ENCODE measurements at regions not wholly inside any gene's neighbourhood (a gene's known extent, or its start where the extent isn't known, plus 50 kb on each side); places are given as distances from the start of the nearest gene placed in this dataset.

DNA sequence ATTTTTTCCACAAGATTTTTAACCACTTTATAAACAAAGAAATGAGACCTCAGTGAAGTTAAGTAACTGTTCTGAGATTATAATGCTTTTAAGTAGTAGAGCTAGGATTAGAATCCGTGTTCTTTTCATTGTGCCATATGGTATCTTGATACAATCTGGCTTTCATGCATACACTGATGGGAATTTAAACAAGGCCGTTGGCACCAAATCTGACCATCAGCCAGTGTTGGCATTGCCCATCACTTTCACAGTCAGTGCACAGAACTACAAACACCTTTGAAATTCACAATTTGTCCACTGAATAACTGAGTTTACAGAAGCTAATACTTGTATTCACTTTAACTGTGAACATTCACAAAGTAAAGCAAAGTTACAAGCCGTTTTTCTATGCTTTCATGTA lies 1228.0 kb downstream of the TBC1D22A start:
- Histone ChIP-seq H3K27me3 (ENCODE audit: control insufficient read depth in 1 of 2, insufficient read depth in 2 of 2, low read length in 2 of 2) (peaks cover 0 to under 1% of the 10 kb centered on the region in 2 experiments; a peak in 1 of 5 replicates), H3K79me2 (ENCODE audit: insufficient read depth, low read length) (no peaks in the 10 kb centered on the region), H3K36me3 (replicated peaks in 1 of 2; ENCODE audit: control insufficient read depth in 1 of 2, insufficient read depth in 2 of 2, low read length in 2 of 2) (no peaks in the 10 kb centered on the region), H3K4me2 (ENCODE audit: low read depth, low read length) (no peak overlapping the region), H3K4me1 (ENCODE audit: insufficient read depth, low read length) (no peaks in the 10 kb centered on the region), H2AFZ (ENCODE audit: low read length) (no peak overlapping the region), H3K9ac (ENCODE audit: insufficient read depth, low read depth, low read length) (no peak overlapping the region), H3K27ac (ENCODE audit: extremely low read length, insufficient read depth, low read length) (no peak overlapping the region), H4K20me1 (ENCODE audit: insufficient read depth, low read length) (no peaks in the 10 kb centered on the region), H3K4me3 (replicated peaks in 1 of 3; ENCODE audit: insufficient read depth in 1 of 3, low read depth in 2 of 3, low read length in 3 of 3) (no peak overlapping the region), H3K9me3 (ENCODE audit: low read length) (peaks cover 15% of the 10 kb centered on the region)
- ATAC-seq: no peak
- CTCF ChIA-PET (ENCODE audit: low intra/inter-chr PET ratio, low total read pairs): no interaction called here
- POLR2A ChIA-PET: no interaction called here
- no peak for FAIRE-seq
- intact Hi-C loops (cut with micrococcal nuclease; ENCODE audit: unreplicated experiment): no loop called here
- WGBS (ENCODE audit: low lambda C conversion rate): 0% methylated on average over 3 of the region's 3 CpGs
- BruUV-seq (replicated peaks): no TSS peak
- no peak for DNase-seq (ENCODE audit: low spot score)
- TF ChIP-seq, protein P1, sequence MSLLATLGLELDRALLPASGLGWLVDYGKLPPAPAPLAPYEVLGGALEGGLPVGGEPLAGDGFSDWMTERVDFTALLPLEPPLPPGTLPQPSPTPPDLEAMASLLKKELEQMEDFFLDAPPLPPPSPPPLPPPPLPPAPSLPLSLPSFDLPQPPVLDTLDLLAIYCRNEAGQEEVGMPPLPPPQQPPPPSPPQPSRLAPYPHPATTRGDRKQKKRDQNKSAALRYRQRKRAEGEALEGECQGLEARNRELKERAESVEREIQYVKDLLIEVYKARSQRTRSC (CRISPR knock-in tag; IDR thresholded peaks at IDR 0.05; ENCODE audit: low read depth): no peak
- in situ Hi-C loops (cut with HindIII; ENCODE audit: extremely low pct_ligation_motif_present, low pct_unique_long_range_greater_than_20kb): no loop called here

DNA sequence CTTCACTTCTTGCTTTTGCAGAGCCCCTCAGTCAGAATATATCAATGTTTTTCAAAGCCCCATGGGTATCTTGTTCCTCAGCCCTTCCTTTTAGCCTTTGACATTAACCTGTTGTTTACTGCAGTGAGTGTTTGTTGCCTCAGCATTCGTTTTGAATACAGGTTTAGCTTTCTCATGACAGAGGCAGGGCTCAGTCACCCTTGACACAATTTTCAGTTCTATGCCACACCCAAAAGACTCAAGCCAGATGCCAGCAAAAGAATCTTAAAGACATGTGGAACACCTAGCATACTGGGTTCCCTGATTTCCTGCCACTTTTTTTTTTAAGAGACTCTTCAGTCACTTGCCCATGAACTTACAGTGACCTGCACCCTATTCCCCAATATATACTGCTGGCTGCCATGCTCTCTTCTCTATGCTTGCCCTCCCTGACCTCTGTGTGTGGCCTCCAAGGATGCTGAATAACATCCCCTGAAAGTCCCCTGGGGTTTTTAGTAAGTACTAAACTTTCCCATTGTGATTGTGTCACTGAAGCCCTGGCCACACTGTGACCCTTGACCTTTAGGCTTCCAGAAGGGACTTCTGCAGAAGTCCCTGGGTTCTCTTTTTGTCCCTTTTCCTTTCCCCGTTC lies 1225.5 kb downstream of the TBC1D22A start:
- no peak overlapping the region for H3K27ac ChIP-seq (ENCODE audit: extremely low read length, insufficient read depth, low read length)
- H3K9ac ChIP-seq (ENCODE audit: insufficient read depth, low read depth, low read length): no peak overlapping the region
- DNase-seq (ENCODE audit: low spot score): no peak
- H3K4me1 ChIP-seq (ENCODE audit: insufficient read depth, low read length): no peaks in the 10 kb centered on the region
- no peak for FAIRE-seq
- no peaks in the 10 kb centered on the region for H3K36me3 ChIP-seq (replicated peaks in 1 of 2; ENCODE audit: control insufficient read depth in 1 of 2, insufficient read depth in 2 of 2, low read length in 2 of 2)
- 0% methylated on average over 2 of the region's 2 CpGs for WGBS (ENCODE audit: low lambda C conversion rate)
- in situ Hi-C loops (cut with HindIII; ENCODE audit: extremely low pct_ligation_motif_present, low pct_unique_long_range_greater_than_20kb) (no loop called here), intact Hi-C loops (cut with micrococcal nuclease; ENCODE audit: unreplicated experiment) (no loop called here)
- no peak for ATAC-seq
- TF ChIP-seq MIER3 (CRISPR knock-in tag; IDR thresholded peaks at IDR 0.05; ENCODE audit: borderline replicate concordance): no peak
- no peak for TF ChIP-seq RBM39 (IDR thresholded peaks at IDR 0.05; ENCODE audit: low read depth, low read length, poor library complexity, severe bottlenecking)
- ChIA-PET CTCF (ENCODE audit: low intra/inter-chr PET ratio, low total read pairs) (no interaction called here), POLR2A (no interaction called here)
- no TSS peak for BruUV-seq (replicated peaks)
- H3K79me2 ChIP-seq (ENCODE audit: insufficient read depth, low read length): no peaks in the 10 kb centered on the region
- no peaks in the 10 kb centered on the region for H4K20me1 ChIP-seq (ENCODE audit: insufficient read depth, low read length)
- no peaks in the 10 kb centered on the region for H3K27me3 ChIP-seq (ENCODE audit: control insufficient read depth in 1 of 2, insufficient read depth in 2 of 2, low read length in 2 of 2)
- H3K9me3 ChIP-seq (ENCODE audit: low read length): peaks cover 15% of the 10 kb centered on the region
- no peak overlapping the region for H2AFZ ChIP-seq (ENCODE audit: low read length)
- H3K4me2 ChIP-seq (ENCODE audit: low read depth, low read length): no peak overlapping the region
- no peak overlapping the region for H3K4me3 ChIP-seq (replicated peaks in 1 of 3; ENCODE audit: insufficient read depth in 1 of 3, low read depth in 2 of 3, low read length in 3 of 3)

All from HepG2 (cell line).